H1 (cell line): ENCODE measurements at regions not wholly inside any gene's neighbourhood (a gene's known extent, or its start where the extent isn't known, plus 50 kb on each side); places are given as distances from the start of the nearest gene placed in this dataset.

ENCODE experiments used
- TF ChIP-seq, protein P1 (sequence below): fragments of 300-600 bp; sonication (generic); IDR thresholded peaks from 2 replicates; pipeline ENCODE4 v1.7.1; 2012; ENCODE audit warnings: low read length, moderate library complexity, mild to moderate bottlenecking, inconsistent platforms; ENCODE audit not compliant: insufficient replicate concordance

DNA sequence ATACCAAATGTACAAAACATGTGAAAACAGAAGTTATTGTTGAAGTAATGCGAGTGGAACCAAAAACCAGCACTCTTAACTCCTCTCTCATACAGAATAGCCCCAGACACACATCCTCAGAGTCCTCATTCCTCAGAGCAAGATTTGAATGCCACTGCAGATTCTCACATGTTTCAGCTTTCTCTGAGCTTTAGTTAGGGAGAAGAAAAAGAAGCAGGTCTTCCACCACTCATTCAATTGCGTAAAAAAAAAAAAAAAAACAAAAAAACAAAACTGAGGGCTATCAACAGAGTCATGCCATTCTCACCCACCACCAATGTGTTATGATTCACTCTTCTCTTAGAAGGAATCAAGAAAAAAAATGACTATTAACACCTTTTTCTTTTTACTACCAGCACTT, 287.7 kb downstream of the IPMK start (continued):
- TF ChIP-seq, protein P1, sequence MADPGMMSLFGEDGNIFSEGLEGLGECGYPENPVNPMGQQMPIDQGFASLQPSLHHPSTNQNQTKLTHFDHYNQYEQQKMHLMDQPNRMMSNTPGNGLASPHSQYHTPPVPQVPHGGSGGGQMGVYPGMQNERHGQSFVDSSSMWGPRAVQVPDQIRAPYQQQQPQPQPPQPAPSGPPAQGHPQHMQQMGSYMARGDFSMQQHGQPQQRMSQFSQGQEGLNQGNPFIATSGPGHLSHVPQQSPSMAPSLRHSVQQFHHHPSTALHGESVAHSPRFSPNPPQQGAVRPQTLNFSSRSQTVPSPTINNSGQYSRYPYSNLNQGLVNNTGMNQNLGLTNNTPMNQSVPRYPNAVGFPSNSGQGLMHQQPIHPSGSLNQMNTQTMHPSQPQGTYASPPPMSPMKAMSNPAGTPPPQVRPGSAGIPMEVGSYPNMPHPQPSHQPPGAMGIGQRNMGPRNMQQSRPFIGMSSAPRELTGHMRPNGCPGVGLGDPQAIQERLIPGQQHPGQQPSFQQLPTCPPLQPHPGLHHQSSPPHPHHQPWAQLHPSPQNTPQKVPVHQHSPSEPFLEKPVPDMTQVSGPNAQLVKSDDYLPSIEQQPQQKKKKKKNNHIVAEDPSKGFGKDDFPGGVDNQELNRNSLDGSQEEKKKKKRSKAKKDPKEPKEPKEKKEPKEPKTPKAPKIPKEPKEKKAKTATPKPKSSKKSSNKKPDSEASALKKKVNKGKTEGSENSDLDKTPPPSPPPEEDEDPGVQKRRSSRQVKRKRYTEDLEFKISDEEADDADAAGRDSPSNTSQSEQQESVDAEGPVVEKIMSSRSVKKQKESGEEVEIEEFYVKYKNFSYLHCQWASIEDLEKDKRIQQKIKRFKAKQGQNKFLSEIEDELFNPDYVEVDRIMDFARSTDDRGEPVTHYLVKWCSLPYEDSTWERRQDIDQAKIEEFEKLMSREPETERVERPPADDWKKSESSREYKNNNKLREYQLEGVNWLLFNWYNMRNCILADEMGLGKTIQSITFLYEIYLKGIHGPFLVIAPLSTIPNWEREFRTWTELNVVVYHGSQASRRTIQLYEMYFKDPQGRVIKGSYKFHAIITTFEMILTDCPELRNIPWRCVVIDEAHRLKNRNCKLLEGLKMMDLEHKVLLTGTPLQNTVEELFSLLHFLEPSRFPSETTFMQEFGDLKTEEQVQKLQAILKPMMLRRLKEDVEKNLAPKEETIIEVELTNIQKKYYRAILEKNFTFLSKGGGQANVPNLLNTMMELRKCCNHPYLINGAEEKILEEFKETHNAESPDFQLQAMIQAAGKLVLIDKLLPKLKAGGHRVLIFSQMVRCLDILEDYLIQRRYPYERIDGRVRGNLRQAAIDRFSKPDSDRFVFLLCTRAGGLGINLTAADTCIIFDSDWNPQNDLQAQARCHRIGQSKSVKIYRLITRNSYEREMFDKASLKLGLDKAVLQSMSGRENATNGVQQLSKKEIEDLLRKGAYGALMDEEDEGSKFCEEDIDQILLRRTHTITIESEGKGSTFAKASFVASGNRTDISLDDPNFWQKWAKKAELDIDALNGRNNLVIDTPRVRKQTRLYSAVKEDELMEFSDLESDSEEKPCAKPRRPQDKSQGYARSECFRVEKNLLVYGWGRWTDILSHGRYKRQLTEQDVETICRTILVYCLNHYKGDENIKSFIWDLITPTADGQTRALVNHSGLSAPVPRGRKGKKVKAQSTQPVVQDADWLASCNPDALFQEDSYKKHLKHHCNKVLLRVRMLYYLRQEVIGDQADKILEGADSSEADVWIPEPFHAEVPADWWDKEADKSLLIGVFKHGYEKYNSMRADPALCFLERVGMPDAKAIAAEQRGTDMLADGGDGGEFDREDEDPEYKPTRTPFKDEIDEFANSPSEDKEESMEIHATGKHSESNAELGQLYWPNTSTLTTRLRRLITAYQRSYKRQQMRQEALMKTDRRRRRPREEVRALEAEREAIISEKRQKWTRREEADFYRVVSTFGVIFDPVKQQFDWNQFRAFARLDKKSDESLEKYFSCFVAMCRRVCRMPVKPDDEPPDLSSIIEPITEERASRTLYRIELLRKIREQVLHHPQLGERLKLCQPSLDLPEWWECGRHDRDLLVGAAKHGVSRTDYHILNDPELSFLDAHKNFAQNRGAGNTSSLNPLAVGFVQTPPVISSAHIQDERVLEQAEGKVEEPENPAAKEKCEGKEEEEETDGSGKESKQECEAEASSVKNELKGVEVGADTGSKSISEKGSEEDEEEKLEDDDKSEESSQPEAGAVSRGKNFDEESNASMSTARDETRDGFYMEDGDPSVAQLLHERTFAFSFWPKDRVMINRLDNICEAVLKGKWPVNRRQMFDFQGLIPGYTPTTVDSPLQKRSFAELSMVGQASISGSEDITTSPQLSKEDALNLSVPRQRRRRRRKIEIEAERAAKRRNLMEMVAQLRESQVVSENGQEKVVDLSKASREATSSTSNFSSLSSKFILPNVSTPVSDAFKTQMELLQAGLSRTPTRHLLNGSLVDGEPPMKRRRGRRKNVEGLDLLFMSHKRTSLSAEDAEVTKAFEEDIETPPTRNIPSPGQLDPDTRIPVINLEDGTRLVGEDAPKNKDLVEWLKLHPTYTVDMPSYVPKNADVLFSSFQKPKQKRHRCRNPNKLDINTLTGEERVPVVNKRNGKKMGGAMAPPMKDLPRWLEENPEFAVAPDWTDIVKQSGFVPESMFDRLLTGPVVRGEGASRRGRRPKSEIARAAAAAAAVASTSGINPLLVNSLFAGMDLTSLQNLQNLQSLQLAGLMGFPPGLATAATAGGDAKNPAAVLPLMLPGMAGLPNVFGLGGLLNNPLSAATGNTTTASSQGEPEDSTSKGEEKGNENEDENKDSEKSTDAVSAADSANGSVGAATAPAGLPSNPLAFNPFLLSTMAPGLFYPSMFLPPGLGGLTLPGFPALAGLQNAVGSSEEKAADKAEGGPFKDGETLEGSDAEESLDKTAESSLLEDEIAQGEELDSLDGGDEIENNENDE, result no peak
- TF ChIP-seq, all 59 proteins: peak for 0
